Gastroesophageal sphincter (tissue), 3 donors: ENCODE measurements at regions not wholly inside any gene's neighbourhood (a gene's known extent, or its start where the extent isn't known, plus 50 kb on each side); places are given as distances from the start of the nearest gene placed in this dataset.

ENCODE experiments used
- CTCF ChIP-seq, 4 experiments: fragments of 200-600 bp in 2 of 4; fragments of 450-650 bp in 2 of 4; sonication (generic) in 1 of 4; IDR thresholded peaks; one replicate each; pipeline ENCODE4 v1.5.1; 2017 to 2019; ENCODE audit warnings: antibody characterized with exemption in 4 of 4, mild to moderate bottlenecking in 2 of 4, moderate library complexity in 2 of 4
- EP300 ChIP-seq: sonication (generic); formaldehyde crosslinking; IDR thresholded peaks from one replicate; pipeline ENCODE4 v1.6.1; 2017; ENCODE audit warnings: antibody characterized with exemption, mild to moderate bottlenecking
- POLR2A ChIP-seq, 2 donors: fragments of 450-650 bp; IDR thresholded peaks; one replicate each; pipeline ENCODE4 v1.6.1; 2017; ENCODE audit warnings: antibody characterized with exemption in 2 of 2, mild to moderate bottlenecking in 2 of 2, moderate library complexity in 1 of 2
- POLR2AphosphoS5 ChIP-seq: sonication (generic); formaldehyde crosslinking; IDR thresholded peaks from one replicate; pipeline ENCODE4 v1.6.1; 2017; ENCODE audit warnings: antibody characterized with exemption

- no peak for TF ChIP-seq CTCF (IDR thresholded peaks at IDR 0.05)
- no peak for TF ChIP-seq POLR2AphosphoS5
- no peak for TF ChIP-seq EP300
- no peak for TF ChIP-seq POLR2A (IDR thresholded peaks at IDR 0.05)
Observed at GRCh38 chr5:96529559-96529958, 96.5 kb upstream of the PCSK1 start.
